ENCODE measurements at regions not wholly inside any gene's neighbourhood (a gene's known extent, or its start where the extent isn't known, plus 50 kb on each side); places are given as distances from the start of the nearest gene placed in this dataset.

- TF ChIP-seq EZH2phosphoT487 (IDR thresholded peaks at IDR 0.05; ENCODE audit: low read depth, severe bottlenecking, unreplicated experiment) (no peak), CTCF (IDR thresholded peaks at IDR 0.05; ENCODE audit: poor library complexity) (no peak), EZH2 (IDR thresholded peaks at IDR 0.05; ENCODE audit: borderline replicate concordance) (no peak)
These were observed 170.7 kb upstream of the EEA1 start for GRCh38 chr12:93099792-93100191.
